ENCODE measurements at regions not wholly inside any gene's neighbourhood (a gene's known extent, or its start where the extent isn't known, plus 50 kb on each side); places are given as distances from the start of the nearest gene placed in this dataset.

GRCh38 chr9:91033797-91034196, 232.2 kb downstream of the SYK start:
- 93 to 100% (median 94%) methylated on average over 2 to 3 of the region's 3 CpGs for WGBS, 4 donors

GRCh38 chr9:91034521-91034920, 232.9 kb downstream of the SYK start:
- 71 to 79% (median 77%) methylated on average over 3 to 9 of the region's 9 CpGs for WGBS, 4 donors
- intact Hi-C loops (cut with DNase I), result loop anchor here in 1 of 2 donors (10.0 kb wide), 1 partner anchor 400 kb away; no protein-coding TSS in a partner anchor
- no peak for TF ChIP-seq CTCF (IDR thresholded peaks at IDR 0.05)
- TF ChIP-seq POLR2A (IDR thresholded peaks at IDR 0.05), result no peak
- Histone ChIP-seq H3K36me3 (replicated peaks in 1 of 2) (no peaks in the 10 kb centered on the region), H3K27ac (no peak overlapping the region), H3K4me3 (no peak overlapping the region), H3K27me3 (no peaks in the 10 kb centered on the region), H3K4me1 (replicated peaks in 1 of 2) (peaks cover 7 to 17% of the 10 kb centered on the region in 2 donors), H3K9me3 (replicated peaks in 1 of 3) (no peaks in the 10 kb centered on the region)
- DNase-seq, result no peak

More at GRCh38 chr9:91033797-91034196, 232.2 kb downstream of the SYK start:
- TF ChIP-seq POLR2A (IDR thresholded peaks at IDR 0.05), result no peak
- TF ChIP-seq CTCF (IDR thresholded peaks at IDR 0.05), result peak in 4 of 6 experiments; percentile 14 to 37 (median 24)
- peaks cover 7 to 17% of the 10 kb centered on the region in 2 donors for H3K4me1 ChIP-seq (replicated peaks in 1 of 2)
- no peak overlapping the region for H3K27ac ChIP-seq
- no peak overlapping the region for H3K4me3 ChIP-seq
- no peaks in the 10 kb centered on the region for H3K27me3 ChIP-seq
- H3K36me3 ChIP-seq (replicated peaks in 1 of 2), result no peaks in the 10 kb centered on the region
- intact Hi-C loops (cut with DNase I), result loop anchor here in 1 of 2 donors (10.0 kb wide), 1 partner anchor 401 kb away; no protein-coding TSS in a partner anchor
- peak in 1 of 7 donors; percentile 14 for DNase-seq
- H3K9me3 ChIP-seq (replicated peaks in 1 of 3), result no peaks in the 10 kb centered on the region

- H3K36me3 ChIP-seq (replicated peaks in 1 of 2), result no peaks in the 10 kb centered on the region
- no peak overlapping the region for H3K27ac ChIP-seq
- H3K4me3 ChIP-seq, result no peak overlapping the region
- no peaks in the 10 kb centered on the region for H3K9me3 ChIP-seq (replicated peaks in 1 of 3)
- H3K4me1 ChIP-seq (replicated peaks in 1 of 2), result peaks cover 7 to 17% of the 10 kb centered on the region in 2 donors
- WGBS, 4 donors, result 89 to 95% (median 94%) methylated on average over 14 to 18 of the region's 18 CpGs
- no peaks in the 10 kb centered on the region for H3K27me3 ChIP-seq
- no peak for TF ChIP-seq POLR2A (IDR thresholded peaks at IDR 0.05)
- no peak for TF ChIP-seq CTCF (IDR thresholded peaks at IDR 0.05)
- DNase-seq, result peak in 1 of 7 donors; percentile 33
- intact Hi-C loops (cut with DNase I), result loop anchor here (5.0 to 10.0 kb wide), 2 partner anchors 397 to 400 kb away; no protein-coding TSS in a partner anchor
Measured at GRCh38 chr9:91034976-91035824, 233.6 kb downstream of the SYK start.

- Histone ChIP-seq H3K4me3 (no peak overlapping the region), H3K27me3 (no peaks in the 10 kb centered on the region), H3K4me1 (replicated peaks in 1 of 2) (peaks cover 7 to 17% of the 10 kb centered on the region in 2 donors), H3K27ac (no peak overlapping the region), H3K9me3 (replicated peaks in 1 of 3) (no peaks in the 10 kb centered on the region), H3K36me3 (replicated peaks in 1 of 2) (no peaks in the 10 kb centered on the region)
- WGBS, 4 donors, result 88 to 95% (median 92%) methylated on average over 6 to 10 of the region's 10 CpGs
- DNase-seq, result peak in 1 of 7 donors; percentile 21
- TF ChIP-seq POLR2A (IDR thresholded peaks at IDR 0.05), result no peak
- TF ChIP-seq CTCF (IDR thresholded peaks at IDR 0.05), result no peak
- intact Hi-C loops (cut with DNase I), result loop anchor here (5.0 to 10.0 kb wide), 2 partner anchors 396 to 399 kb away; no protein-coding TSS in a partner anchor
Measured at GRCh38 chr9:91035825-91036208, 234.2 kb downstream of the SYK start.
